PC-9 (cell line): ENCODE measurements at regions not wholly inside any gene's neighbourhood (a gene's known extent, or its start where the extent isn't known, plus 50 kb on each side); places are given as distances from the start of the nearest gene placed in this dataset.
"Not testable (repeated sequence)": the region's sequence is repeated elsewhere in the genome, so short reads cannot be mapped to it uniquely, and the experiment has no call there.

ENCODE experiments used
- BruUV-seq: library from RNA; stranded (reverse); fragments of 400-500 nt; replicated peaks from 2 replicates; lab custom pipeline; 2021; lab: Mats Ljungman, UMichigan
- CTCF ChIA-PET: fragments of 300-600 bp; sonication (Branson Sonifier 250); formaldehyde crosslinking; loops from one replicate; lab custom pipeline; 2022; ENCODE audit warnings: antibody characterized with exemption; lab: Charles Lee
- POLR2A ChIA-PET: fragments of 300-600 bp; sonication (Branson Sonifier 250); formaldehyde crosslinking; loops from one replicate; lab custom pipeline; 2022; ENCODE audit warnings: antibody characterized with exemption; ENCODE audit not compliant: unreplicated experiment; lab: Charles Lee
- DNase-seq, 2 experiments: peaks; one replicate each; pipeline versions ENCODE4 v3.0.0 to v3.0.0-alpha.2; 2015 to 2022; ENCODE audit warnings: mixed read lengths in 1 of 2
- H2AFZ ChIP-seq: fragments of 200-600 bp; sonication (generic); 2 replicates; pipeline ENCODE4 v1.8.1; 2017; ENCODE audit warnings: antibody characterized with exemption
- H3F3A ChIP-seq: fragments of 200-600 bp; sonication (generic); 2 replicates; pipeline ENCODE4 v1.8.1; 2017; ENCODE audit warnings: antibody characterized with exemption, mild to moderate bottlenecking, low read depth; ENCODE audit not compliant: insufficient read depth
- H3K27ac ChIP-seq: fragments of 200-600 bp; sonication (generic); 2 replicates; pipeline ENCODE4 v1.6.1; 2016; ENCODE audit warnings: mixed run types
- H3K27me3 ChIP-seq: fragments of 200-600 bp; sonication (generic); 2 replicates; pipeline ENCODE4 v1.6.1; 2016; ENCODE audit warnings: low read depth, mixed run types; ENCODE audit not compliant: insufficient read depth
- H3K36me3 ChIP-seq: fragments of 200-600 bp; sonication (generic); 2 replicates; pipeline ENCODE4 v1.6.1; 2016; ENCODE audit warnings: low read depth, mixed run types
- H3K4me1 ChIP-seq: fragments of 200-600 bp; sonication (generic); replicated peaks from 2 replicates; pipeline ENCODE4 v1.6.1; 2016; ENCODE audit warnings: mixed run types; ENCODE audit not compliant: insufficient read depth
- H3K4me2 ChIP-seq: fragments of 200-600 bp; sonication (generic); 2 replicates; pipeline ENCODE4 v1.6.1; 2017; ENCODE audit warnings: mixed run types
- H3K4me3 ChIP-seq: fragments of 200-600 bp; sonication (generic); 2 replicates; pipeline ENCODE4 v1.6.1; 2016; ENCODE audit warnings: mixed run types
- H3K79me2 ChIP-seq: fragments of 200-600 bp; sonication (generic); 2 replicates; pipeline ENCODE4 v1.6.1; 2017; ENCODE audit warnings: low read depth, mixed run types
- H3K9me2 ChIP-seq: fragments of 200-600 bp; sonication (generic); 2 replicates; pipeline ENCODE4 v1.8.1; 2017; ENCODE audit warnings: mild to moderate bottlenecking; ENCODE audit not compliant: insufficient read depth
- H3K9me3 ChIP-seq: fragments of 200-600 bp; sonication (generic); 2 replicates; pipeline ENCODE4 v1.8.1; 2016; ENCODE audit warnings: low read depth; ENCODE audit not compliant: insufficient read depth
- H4K20me1 ChIP-seq: fragments of 200-600 bp; sonication (generic); 2 replicates; pipeline ENCODE4 v1.8.1; 2017; ENCODE audit not compliant: insufficient read depth
- EZH2 ChIP-seq: fragments of 200-600 bp; sonication (generic); IDR thresholded peaks from 2 replicates; pipeline ENCODE4 v1.8.0; 2017; ENCODE audit warnings: antibody characterized with exemption, low read depth
- intact Hi-C: fragments of 100-400 bp; cut with micrococcal nuclease; formaldehyde crosslinking; loops from one replicate; pipeline ENCODE4 v1.10.0; 2022; ENCODE audit not compliant: unreplicated experiment
- TF ChIP-seq, protein P1 (sequence below): fragments of 200-600 bp; sonication (generic); conservative IDR thresholded peaks from 2 replicates; pipeline ENCODE4 v1.6.1; 2017; ENCODE audit warnings: mixed run types, antibody characterized with exemption, mild to moderate bottlenecking, moderate library complexity

DNA sequence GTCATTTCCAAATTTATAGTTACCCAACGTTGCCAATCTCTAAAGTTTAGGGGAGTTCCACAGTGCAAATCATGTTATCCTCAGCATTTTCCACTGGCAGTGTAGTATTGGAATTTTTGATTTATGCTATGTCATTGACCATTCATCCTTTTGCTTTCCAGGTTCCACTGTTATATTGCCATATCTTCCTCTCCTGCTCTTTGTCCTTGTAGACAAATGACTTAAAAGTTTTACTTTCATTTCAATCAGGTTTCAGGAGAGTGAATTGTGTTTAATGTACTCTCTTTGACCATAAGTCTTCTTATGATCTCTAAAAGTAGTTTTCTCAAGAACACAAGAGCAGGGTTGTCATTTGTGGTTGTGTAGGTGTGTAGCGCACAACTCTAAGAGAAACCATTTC, 274.6 kb downstream of the COG6 start:
- Histone ChIP-seq H3K27me3 (no peaks in the 10 kb centered on the region), H3K9me3 (no peaks in the 10 kb centered on the region), H3K27ac (no peak overlapping the region), H3F3A (no peaks in the 10 kb centered on the region), H3K9me2 (no peaks in the 10 kb centered on the region), H3K79me2 (no peaks in the 10 kb centered on the region), H3K4me1 (no peaks in the 10 kb centered on the region), H3K4me2 (no peak overlapping the region), H3K36me3 (no peaks in the 10 kb centered on the region), H4K20me1 (no peaks in the 10 kb centered on the region), H2AFZ (no peak overlapping the region), H3K4me3 (no peak overlapping the region)
- intact Hi-C loops: no loop called here
- DNase-seq: no peak
- no peak for TF ChIP-seq EZH2
- TF ChIP-seq, protein P1, sequence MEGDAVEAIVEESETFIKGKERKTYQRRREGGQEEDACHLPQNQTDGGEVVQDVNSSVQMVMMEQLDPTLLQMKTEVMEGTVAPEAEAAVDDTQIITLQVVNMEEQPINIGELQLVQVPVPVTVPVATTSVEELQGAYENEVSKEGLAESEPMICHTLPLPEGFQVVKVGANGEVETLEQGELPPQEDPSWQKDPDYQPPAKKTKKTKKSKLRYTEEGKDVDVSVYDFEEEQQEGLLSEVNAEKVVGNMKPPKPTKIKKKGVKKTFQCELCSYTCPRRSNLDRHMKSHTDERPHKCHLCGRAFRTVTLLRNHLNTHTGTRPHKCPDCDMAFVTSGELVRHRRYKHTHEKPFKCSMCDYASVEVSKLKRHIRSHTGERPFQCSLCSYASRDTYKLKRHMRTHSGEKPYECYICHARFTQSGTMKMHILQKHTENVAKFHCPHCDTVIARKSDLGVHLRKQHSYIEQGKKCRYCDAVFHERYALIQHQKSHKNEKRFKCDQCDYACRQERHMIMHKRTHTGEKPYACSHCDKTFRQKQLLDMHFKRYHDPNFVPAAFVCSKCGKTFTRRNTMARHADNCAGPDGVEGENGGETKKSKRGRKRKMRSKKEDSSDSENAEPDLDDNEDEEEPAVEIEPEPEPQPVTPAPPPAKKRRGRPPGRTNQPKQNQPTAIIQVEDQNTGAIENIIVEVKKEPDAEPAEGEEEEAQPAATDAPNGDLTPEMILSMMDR: no peak
- BruUV-seq: no TSS peak
- ChIA-PET CTCF (no interaction called here), POLR2A (no interaction called here)

DNA sequence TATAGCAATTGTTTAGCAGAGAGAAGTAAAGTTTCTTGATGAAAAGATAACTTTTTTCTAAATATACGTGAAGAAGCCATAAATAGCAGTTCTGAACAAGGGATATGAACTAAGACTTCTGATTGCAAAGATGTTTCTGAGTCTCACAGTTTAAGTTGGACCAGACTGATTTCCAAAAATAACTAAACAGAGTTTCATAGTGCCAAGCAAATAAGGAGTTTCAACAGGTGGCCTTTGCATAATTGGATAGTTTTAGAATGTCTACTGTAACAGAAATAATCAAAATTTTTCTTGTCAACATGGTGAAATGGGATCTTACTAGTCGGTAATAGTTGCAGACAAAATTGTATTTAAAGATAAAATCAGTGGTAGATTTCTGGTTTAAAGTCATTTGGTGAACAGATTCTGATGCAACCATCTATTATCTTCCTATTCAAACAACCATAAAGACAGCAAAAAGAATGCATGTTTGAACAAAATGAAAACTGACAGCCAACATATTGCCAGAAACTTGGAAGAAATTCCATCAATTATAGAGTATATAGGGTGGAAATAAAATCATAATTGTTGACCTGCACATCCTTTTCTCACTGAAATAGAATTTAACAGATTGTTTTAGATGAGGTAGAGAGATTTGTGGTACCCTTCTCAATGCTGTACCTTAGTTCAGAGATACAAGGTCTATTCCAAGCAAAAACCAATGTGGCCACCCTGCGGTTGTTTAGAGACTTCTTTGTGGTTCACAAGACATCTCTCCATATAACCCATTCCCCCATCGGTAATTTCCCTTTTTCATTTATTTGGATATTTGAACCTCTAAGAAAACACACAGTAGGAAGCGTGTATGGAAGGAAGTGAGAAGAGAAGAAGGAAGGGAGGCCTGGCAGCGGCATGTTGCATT, 275.3 kb downstream of the COG6 start:
- Histone ChIP-seq H3K9me3 (no peaks in the 10 kb centered on the region), H2AFZ (no peak overlapping the region), H3K27ac (no peak overlapping the region), H3K4me1 (no peaks in the 10 kb centered on the region), H3K79me2 (no peaks in the 10 kb centered on the region), H3K9me2 (no peaks in the 10 kb centered on the region), H3K4me2 (no peak overlapping the region), H4K20me1 (no peaks in the 10 kb centered on the region), H3K27me3 (no peaks in the 10 kb centered on the region), H3K4me3 (no peak overlapping the region), H3K36me3 (no peaks in the 10 kb centered on the region), H3F3A (no peaks in the 10 kb centered on the region)
- POLR2A ChIA-PET: no interaction called here
- DNase-seq: no peak
- BruUV-seq: no TSS peak
- CTCF ChIA-PET: no interaction called here
- intact Hi-C loops: no loop called here
- TF ChIP-seq, protein P1: no peak
- no peak for TF ChIP-seq EZH2

DNA sequence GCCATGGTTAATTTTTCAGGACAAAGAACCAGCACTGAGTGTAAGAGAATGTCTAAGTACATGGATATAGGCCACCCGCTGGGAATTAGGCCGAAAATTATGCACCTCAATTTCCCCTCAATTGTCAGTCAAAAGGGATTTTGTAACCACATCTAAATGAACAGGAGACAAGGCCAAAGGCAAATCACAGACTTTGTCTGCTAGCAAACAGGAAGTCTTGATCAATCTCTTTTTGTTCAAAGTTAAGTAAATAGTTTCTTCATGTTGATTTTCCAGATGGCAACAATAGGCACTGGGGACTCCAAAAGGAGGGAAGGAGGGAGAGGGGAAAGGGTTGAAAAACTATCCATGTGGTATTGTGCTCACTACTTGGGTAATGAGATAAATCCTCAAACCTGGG, 276.0 kb downstream of the COG6 start:
- Histone ChIP-seq H3F3A (no peaks in the 10 kb centered on the region), H4K20me1 (no peaks in the 10 kb centered on the region), H3K4me3 (no peak overlapping the region), H3K4me2 (no peak overlapping the region), H3K27me3 (no peaks in the 10 kb centered on the region), H3K36me3 (no peaks in the 10 kb centered on the region), H3K4me1 (no peaks in the 10 kb centered on the region), H3K9me3 (no peaks in the 10 kb centered on the region), H3K27ac (no peak overlapping the region), H2AFZ (no peak overlapping the region), H3K79me2 (no peaks in the 10 kb centered on the region), H3K9me2 (no peaks in the 10 kb centered on the region)
- intact Hi-C loops: no loop called here
- POLR2A ChIA-PET: no interaction called here
- no peak for DNase-seq
- CTCF ChIA-PET: no interaction called here
- TF ChIP-seq, protein P1: no peak
- no peak for TF ChIP-seq EZH2
- BruUV-seq: no TSS peak

DNA sequence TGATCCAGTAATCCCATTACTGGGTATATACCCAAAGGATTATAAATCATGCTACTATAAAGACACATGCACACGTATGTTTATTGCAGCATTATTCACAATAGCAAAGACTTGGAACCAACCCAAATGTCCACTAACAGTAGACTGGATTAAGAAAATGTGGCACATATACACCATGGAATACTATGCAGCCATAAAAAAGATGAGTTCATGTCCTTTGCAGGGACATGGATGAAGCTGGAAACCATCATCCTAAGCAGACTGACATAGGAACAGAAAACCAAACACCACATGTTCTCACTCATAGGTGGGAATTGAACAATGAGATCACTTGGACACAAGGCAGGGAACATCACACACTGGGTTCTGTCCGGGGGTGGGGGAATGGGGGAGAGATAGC, 277.1 kb downstream of the COG6 start:
- intact Hi-C loops, H3K36me3 ChIP-seq, H3K27ac ChIP-seq, POLR2A ChIA-PET, H3K4me1 ChIP-seq, H3F3A ChIP-seq, H3K79me2 ChIP-seq, H3K4me3 ChIP-seq, H3K9me3 ChIP-seq, H3K9me2 ChIP-seq, DNase-seq, H4K20me1 ChIP-seq, H2AFZ ChIP-seq, BruUV-seq, CTCF ChIA-PET, H3K4me2 ChIP-seq, H3K27me3 ChIP-seq: not testable (repeated sequence)
